Stimulated activated memory B cell treated with anti-CD40 and anti-IgM and Interleukin-4, amounts not matched to agents 10 μg/mL and 1 μg/mL and 100 μg/mL, for 72 hours (primary cell): ENCODE measurements at regions not wholly inside any gene's neighbourhood (a gene's known extent, or its start where the extent isn't known, plus 50 kb on each side); places are given as distances from the start of the nearest gene placed in this dataset.

Experiments used
- ATAC-seq: fragments of 150-1000 bp; cut with Tn5 transposase; 2 replicates; pipeline ENCODE4 v1.10.0; 2021
- H3K27ac Mint-ChIP-seq: one replicate; pipeline ENCODE4 v1.8.0; 2022; ENCODE audit warnings: mild to moderate bottlenecking, mixed read lengths
- H3K27me3 Mint-ChIP-seq: one replicate; pipeline ENCODE4 v1.8.0; 2022; ENCODE audit warnings: mixed read lengths
- H3K36me3 Mint-ChIP-seq: one replicate; pipeline ENCODE4 v1.8.0; 2022; ENCODE audit warnings: mixed read lengths
- H3K4me1 Mint-ChIP-seq: one replicate; pipeline ENCODE4 v1.8.0; 2022; ENCODE audit warnings: mixed read lengths
- H3K4me3 Mint-ChIP-seq: one replicate; pipeline ENCODE4 v1.8.0; 2022; ENCODE audit warnings: mild to moderate bottlenecking, moderate library complexity, mixed read lengths
- H3K9me3 Mint-ChIP-seq: one replicate; pipeline ENCODE4 v1.8.0; 2022; ENCODE audit warnings: mixed read lengths

- H3K27ac Mint-ChIP-seq: no peak overlapping the region
- H3K36me3 Mint-ChIP-seq: no peaks in the 10 kb centered on the region
- H3K4me3 Mint-ChIP-seq: no peak overlapping the region
- ATAC-seq: no peak
- no peaks in the 10 kb centered on the region for H3K9me3 Mint-ChIP-seq
- no peaks in the 10 kb centered on the region for H3K27me3 Mint-ChIP-seq
- H3K4me1 Mint-ChIP-seq: no peaks in the 10 kb centered on the region
Measured at GRCh38 chr4:134426821-134427220, 225.2 kb upstream of the PABPC4L start.

DNA sequence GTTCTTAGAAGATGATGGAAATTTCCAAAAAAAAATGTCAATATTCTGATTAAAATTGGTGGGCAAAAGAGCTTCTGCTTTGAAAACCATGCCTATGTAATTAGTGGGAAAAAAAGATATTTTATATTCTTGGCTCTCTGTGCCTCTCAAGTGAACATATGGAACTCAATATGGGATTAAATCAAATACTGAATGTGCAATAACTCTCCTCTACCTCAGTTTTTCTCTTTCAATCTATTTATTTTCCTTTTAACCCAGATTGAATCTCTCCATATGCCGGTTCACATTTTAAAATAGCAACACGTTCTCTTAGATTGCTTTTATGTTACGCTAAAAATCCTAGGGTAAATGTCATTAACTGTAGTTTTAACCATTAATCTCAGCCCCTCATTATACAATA, 224.2 kb upstream of the PABPC4L start:
- Mint-ChIP-seq H3K4me3 (no peak overlapping the region), H3K36me3 (no peaks in the 10 kb centered on the region), H3K9me3 (no peaks in the 10 kb centered on the region), H3K27me3 (no peaks in the 10 kb centered on the region), H3K27ac (no peak overlapping the region), H3K4me1 (no peaks in the 10 kb centered on the region)
- ATAC-seq: no peak

DNA sequence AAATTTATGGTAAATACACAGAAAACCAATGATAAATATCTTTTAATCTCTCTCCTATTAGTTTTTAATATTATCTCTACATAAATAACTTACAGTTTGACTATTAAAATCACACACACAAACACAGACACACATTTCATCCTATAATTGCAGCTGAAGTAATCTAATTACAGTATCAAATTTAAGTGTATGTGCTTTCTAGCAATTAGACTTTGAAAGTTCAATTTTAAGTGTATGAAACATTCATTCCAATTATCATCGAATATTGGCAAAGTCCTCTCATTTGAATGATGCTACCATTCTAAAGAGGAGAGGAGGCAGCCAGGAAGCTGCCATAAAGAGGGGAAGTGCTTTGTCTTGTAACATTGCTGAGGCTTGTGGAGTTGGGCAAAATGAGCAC, 221.2 kb upstream of the PABPC4L start:
- Mint-ChIP-seq H3K27me3 (no peaks in the 10 kb centered on the region), H3K36me3 (no peaks in the 10 kb centered on the region), H3K27ac (no peak overlapping the region), H3K9me3 (no peaks in the 10 kb centered on the region), H3K4me1 (no peaks in the 10 kb centered on the region), H3K4me3 (no peak overlapping the region)
- no peak for ATAC-seq

DNA sequence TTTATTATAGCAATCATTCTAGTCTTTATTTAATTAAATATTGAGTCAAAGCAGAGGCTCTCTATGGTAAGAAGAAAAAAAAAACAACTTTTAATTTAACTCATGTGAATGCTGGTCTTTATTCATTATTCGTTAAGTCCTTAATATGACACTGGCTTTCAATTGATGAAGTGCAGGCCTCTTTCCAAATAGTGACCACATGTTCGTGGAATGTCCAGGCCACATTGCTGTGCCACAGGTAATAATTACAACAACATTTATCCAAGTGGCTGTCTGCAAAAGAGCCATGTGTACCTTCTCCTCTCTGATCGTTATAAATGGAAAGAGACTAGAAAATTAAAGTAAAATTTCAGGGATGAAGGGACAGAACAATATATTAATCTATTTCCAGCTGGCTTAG, 220.1 kb upstream of the PABPC4L start:
- H3K4me1 Mint-ChIP-seq: no peaks in the 10 kb centered on the region
- no peak overlapping the region for H3K4me3 Mint-ChIP-seq
- no peaks in the 10 kb centered on the region for H3K36me3 Mint-ChIP-seq
- H3K9me3 Mint-ChIP-seq: peaks cover 2% of the 10 kb centered on the region
- no peak overlapping the region for H3K27ac Mint-ChIP-seq
- no peaks in the 10 kb centered on the region for H3K27me3 Mint-ChIP-seq
- ATAC-seq: no peak

GRCh38 chr4:134408897-134409296, 207.3 kb upstream of the PABPC4L start:
- H3K9me3 Mint-ChIP-seq: peaks cover 2% of the 10 kb centered on the region
- ATAC-seq: no peak

GRCh38 chr4:134401798-134402197, 200.2 kb upstream of the PABPC4L start:
- no peak overlapping the region for H3K4me3 Mint-ChIP-seq
- H3K36me3 Mint-ChIP-seq: no peaks in the 10 kb centered on the region
- no peaks in the 10 kb centered on the region for H3K4me1 Mint-ChIP-seq
- ATAC-seq: no peak
- H3K27ac Mint-ChIP-seq: no peak overlapping the region
- H3K27me3 Mint-ChIP-seq: no peaks in the 10 kb centered on the region
- peaks cover 15% of the 10 kb centered on the region for H3K9me3 Mint-ChIP-seq

More at GRCh38 chr4:134408897-134409296, 207.3 kb upstream of the PABPC4L start:
- no peak overlapping the region for H3K27ac Mint-ChIP-seq
- no peak overlapping the region for H3K4me3 Mint-ChIP-seq
- H3K36me3 Mint-ChIP-seq: no peaks in the 10 kb centered on the region
- H3K27me3 Mint-ChIP-seq: no peaks in the 10 kb centered on the region
- no peaks in the 10 kb centered on the region for H3K4me1 Mint-ChIP-seq

DNA sequence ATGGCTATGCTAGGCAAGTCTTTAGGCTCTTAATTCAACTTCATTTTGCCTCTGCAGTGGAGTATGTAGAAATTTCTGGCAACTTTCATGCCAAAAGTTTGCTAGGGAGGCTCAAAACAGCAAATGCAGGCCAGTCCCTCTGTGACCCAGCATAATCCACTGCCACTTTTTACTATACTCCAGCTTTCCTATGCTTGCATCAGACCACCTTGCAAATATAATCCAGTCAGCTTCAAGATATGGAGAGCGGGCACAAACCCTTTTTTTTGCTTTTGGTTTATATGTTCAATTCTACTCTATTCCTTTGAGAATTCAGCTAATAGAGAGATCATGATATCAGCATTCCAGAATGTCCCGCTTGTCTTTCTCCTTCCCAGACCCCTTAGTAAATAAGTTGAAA, 192.0 kb upstream of the PABPC4L start:
- H3K27me3 Mint-ChIP-seq: no peaks in the 10 kb centered on the region
- H3K4me3 Mint-ChIP-seq: no peak overlapping the region
- no peak for ATAC-seq
- no peak overlapping the region for H3K27ac Mint-ChIP-seq
- H3K9me3 Mint-ChIP-seq: peaks cover 17% of the 10 kb centered on the region
- no peaks in the 10 kb centered on the region for H3K36me3 Mint-ChIP-seq
- H3K4me1 Mint-ChIP-seq: no peaks in the 10 kb centered on the region

DNA sequence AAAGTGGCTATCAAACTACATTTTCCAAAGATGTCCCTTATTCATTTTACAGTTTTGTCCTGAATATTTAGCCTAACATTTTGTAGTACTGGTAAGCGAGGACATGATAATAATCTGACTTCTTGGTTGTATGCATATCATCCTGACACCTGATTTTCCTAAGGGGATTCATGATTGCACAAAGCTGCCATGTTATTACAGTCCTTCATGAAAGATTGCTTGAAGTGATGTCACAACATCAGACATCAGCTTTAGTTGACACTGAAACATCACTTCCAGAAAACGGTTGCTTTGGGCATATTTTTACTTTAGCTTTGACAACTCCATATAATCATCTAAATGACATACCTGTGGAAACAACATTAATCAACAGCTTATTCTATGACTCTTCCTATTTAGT, 188.7 kb upstream of the PABPC4L start:
- H3K4me1 Mint-ChIP-seq: no peaks in the 10 kb centered on the region
- H3K9me3 Mint-ChIP-seq: peaks cover 3% of the 10 kb centered on the region
- ATAC-seq: no peak
- H3K27me3 Mint-ChIP-seq: no peaks in the 10 kb centered on the region
- H3K27ac Mint-ChIP-seq: no peak overlapping the region
- H3K36me3 Mint-ChIP-seq: no peaks in the 10 kb centered on the region
- H3K4me3 Mint-ChIP-seq: no peak overlapping the region

GRCh38 chr4:134388351-134388750, 186.8 kb upstream of the PABPC4L start:
- peaks cover 5% of the 10 kb centered on the region for H3K9me3 Mint-ChIP-seq
- H3K27me3 Mint-ChIP-seq: no peaks in the 10 kb centered on the region
- no peak overlapping the region for H3K4me3 Mint-ChIP-seq
- no peak for ATAC-seq
- H3K4me1 Mint-ChIP-seq: no peaks in the 10 kb centered on the region
- no peaks in the 10 kb centered on the region for H3K36me3 Mint-ChIP-seq
- no peak overlapping the region for H3K27ac Mint-ChIP-seq

GRCh38 chr4:134382478-134383227, 181.1 kb upstream of the PABPC4L start:
- Mint-ChIP-seq H3K27me3 (no peaks in the 10 kb centered on the region), H3K27ac (no peak overlapping the region), H3K4me1 (no peaks in the 10 kb centered on the region), H3K4me3 (no peak overlapping the region), H3K36me3 (no peaks in the 10 kb centered on the region), H3K9me3 (peaks cover 2% of the 10 kb centered on the region)
- ATAC-seq: no peak

DNA sequence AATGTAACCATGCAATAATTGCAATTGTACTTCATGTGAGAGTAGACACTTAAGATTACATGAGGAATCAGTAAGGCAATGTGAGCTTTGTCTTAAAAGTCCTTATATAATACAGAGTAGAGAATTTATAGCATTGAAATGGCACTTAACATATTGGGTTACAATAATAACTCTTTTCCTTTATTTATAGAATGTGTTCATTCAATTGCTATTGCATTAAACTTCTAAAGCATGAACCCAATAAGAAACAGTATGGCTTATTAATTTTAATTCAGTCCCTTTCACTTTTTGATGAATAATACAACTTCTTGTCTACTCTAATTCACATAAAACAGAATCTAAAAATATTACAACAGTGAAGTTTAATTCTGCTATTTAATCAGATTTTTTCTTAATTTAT, 174.2 kb upstream of the PABPC4L start:
- Mint-ChIP-seq H3K4me3 (no peak overlapping the region), H3K4me1 (no peaks in the 10 kb centered on the region), H3K27ac (no peak overlapping the region), H3K27me3 (no peaks in the 10 kb centered on the region), H3K36me3 (no peaks in the 10 kb centered on the region), H3K9me3 (peaks cover 3% of the 10 kb centered on the region)
- ATAC-seq: no peak

- ATAC-seq: no peak
- no peaks in the 10 kb centered on the region for H3K4me1 Mint-ChIP-seq
- H3K36me3 Mint-ChIP-seq: no peaks in the 10 kb centered on the region
- H3K4me3 Mint-ChIP-seq: no peak overlapping the region
- H3K9me3 Mint-ChIP-seq: peaks cover 3% of the 10 kb centered on the region
- no peaks in the 10 kb centered on the region for H3K27me3 Mint-ChIP-seq
- H3K27ac Mint-ChIP-seq: no peak overlapping the region
Measured at GRCh38 chr4:134365852-134366251, 164.3 kb upstream of the PABPC4L start.

DNA sequence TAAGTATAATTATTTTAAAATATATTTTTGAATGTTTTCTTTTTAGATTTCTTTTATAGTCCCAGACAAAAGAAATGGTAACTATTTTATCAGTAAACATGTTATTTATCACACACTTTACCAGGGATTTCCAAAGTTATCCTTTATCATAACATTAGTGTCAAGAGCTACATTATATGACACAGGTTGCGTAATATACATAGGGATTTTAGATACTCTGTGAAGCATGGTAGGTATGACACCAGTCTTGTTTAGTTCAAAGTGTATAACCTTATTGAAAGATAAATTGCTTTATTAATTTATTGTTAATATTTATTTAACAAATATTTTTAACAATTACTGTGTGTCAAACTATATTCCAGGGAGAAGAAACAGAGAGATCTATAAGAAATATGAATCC, 163.3 kb upstream of the PABPC4L start:
- Mint-ChIP-seq H3K4me1 (no peaks in the 10 kb centered on the region), H3K27me3 (no peaks in the 10 kb centered on the region), H3K36me3 (no peaks in the 10 kb centered on the region), H3K4me3 (no peak overlapping the region), H3K9me3 (peaks cover 3% of the 10 kb centered on the region), H3K27ac (no peak overlapping the region)
- ATAC-seq: no peak

GRCh38 chr4:134345244-134345643, 143.7 kb upstream of the PABPC4L start:
- no peak overlapping the region for H3K27ac Mint-ChIP-seq

DNA sequence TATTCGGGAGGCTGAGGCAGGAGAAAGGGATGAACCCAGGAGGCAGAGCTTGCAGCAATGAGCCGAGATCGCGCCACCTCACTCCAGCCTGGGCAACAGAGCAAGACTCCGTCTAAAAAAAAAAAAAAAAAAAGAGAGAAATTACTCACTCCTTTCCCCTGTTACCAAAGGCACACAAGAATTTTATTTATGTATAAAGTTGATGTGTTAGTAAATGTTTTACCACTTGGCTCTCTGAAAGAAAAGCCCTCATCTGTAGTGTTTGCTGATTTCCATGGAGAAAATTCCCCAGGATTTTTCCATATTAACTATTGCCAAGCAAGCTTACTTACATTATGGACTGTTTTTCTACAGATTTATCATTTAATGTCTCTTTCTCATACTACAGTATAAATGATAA, 142.1 kb upstream of the PABPC4L start:
- H3K4me1 Mint-ChIP-seq: no peaks in the 10 kb centered on the region
- no peaks in the 10 kb centered on the region for H3K27me3 Mint-ChIP-seq
- peaks cover 2% of the 10 kb centered on the region for H3K9me3 Mint-ChIP-seq
- no peaks in the 10 kb centered on the region for H3K36me3 Mint-ChIP-seq
- H3K27ac Mint-ChIP-seq: no peak overlapping the region
- H3K4me3 Mint-ChIP-seq: no peak overlapping the region
- no peak for ATAC-seq

More at GRCh38 chr4:134345244-134345643, 143.7 kb upstream of the PABPC4L start:
- Mint-ChIP-seq H3K9me3 (no peaks in the 10 kb centered on the region), H3K36me3 (no peaks in the 10 kb centered on the region), H3K27me3 (no peaks in the 10 kb centered on the region), H3K4me1 (no peaks in the 10 kb centered on the region), H3K4me3 (no peak overlapping the region)
- ATAC-seq: no peak

DNA sequence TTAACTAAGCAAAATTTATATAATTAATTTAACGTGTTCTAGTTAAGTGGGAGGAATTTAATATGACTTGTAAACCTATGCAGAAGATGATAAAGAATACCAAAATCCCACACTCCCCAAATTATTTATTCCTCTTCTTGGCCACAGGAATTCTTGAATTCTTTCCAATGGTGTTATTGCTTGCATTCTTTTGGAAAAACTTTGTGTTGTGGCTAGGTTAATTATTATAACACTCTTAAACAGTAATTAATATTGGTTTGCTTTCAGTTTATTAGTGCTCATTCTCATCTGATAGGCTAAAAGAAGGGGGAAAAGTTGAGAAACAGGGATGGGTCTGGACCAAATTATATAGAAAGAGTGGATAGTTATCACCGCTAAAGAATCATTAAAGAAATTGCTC, 141.5 kb upstream of the PABPC4L start:
- ATAC-seq: no peak
- no peak overlapping the region for H3K4me3 Mint-ChIP-seq
- H3K36me3 Mint-ChIP-seq: no peaks in the 10 kb centered on the region
- H3K27ac Mint-ChIP-seq: no peak overlapping the region
- H3K27me3 Mint-ChIP-seq: no peaks in the 10 kb centered on the region
- H3K9me3 Mint-ChIP-seq: peaks cover 2% of the 10 kb centered on the region
- H3K4me1 Mint-ChIP-seq: no peaks in the 10 kb centered on the region
